ENCODE measurements at regions not wholly inside any gene's neighbourhood (a gene's known extent, or its start where the extent isn't known, plus 50 kb on each side); places are given as distances from the start of the nearest gene placed in this dataset.

DNA sequence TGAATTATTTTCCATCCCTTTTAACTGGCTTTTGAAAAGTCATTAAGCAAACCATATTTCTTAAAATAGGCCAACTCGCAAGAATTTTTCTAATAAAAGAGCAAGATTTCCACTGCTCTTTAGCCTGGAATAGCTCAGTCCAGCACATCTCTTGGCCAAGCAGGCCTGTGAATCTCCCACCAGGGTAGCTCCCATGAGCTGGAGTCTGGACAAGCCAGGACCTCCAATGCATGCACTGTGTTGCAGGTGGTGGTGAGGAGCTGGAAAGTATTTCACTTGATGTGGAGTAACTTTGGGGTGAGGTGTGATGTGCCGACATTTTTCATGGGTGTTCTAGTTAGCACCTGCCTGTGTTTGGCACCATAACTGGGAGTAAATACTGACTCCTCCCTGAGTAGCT, 117.3 kb upstream of the TBX20 start:
- no peak for TF ChIP-seq TAF1 (IDR thresholded peaks at IDR 0.05; ENCODE audit: borderline replicate concordance, insufficient read depth, low read length)
- TF ChIP-seq SIN3A (IDR thresholded peaks at IDR 0.05; ENCODE audit: borderline replicate concordance, insufficient read depth, low read length): no peak
- no peak for TF ChIP-seq FOXP2 (optimal IDR thresholded peaks at IDR 0.05; ENCODE audit: borderline replicate concordance, extremely low read depth, extremely low read length, insufficient read depth)
- TF ChIP-seq, protein P1, sequence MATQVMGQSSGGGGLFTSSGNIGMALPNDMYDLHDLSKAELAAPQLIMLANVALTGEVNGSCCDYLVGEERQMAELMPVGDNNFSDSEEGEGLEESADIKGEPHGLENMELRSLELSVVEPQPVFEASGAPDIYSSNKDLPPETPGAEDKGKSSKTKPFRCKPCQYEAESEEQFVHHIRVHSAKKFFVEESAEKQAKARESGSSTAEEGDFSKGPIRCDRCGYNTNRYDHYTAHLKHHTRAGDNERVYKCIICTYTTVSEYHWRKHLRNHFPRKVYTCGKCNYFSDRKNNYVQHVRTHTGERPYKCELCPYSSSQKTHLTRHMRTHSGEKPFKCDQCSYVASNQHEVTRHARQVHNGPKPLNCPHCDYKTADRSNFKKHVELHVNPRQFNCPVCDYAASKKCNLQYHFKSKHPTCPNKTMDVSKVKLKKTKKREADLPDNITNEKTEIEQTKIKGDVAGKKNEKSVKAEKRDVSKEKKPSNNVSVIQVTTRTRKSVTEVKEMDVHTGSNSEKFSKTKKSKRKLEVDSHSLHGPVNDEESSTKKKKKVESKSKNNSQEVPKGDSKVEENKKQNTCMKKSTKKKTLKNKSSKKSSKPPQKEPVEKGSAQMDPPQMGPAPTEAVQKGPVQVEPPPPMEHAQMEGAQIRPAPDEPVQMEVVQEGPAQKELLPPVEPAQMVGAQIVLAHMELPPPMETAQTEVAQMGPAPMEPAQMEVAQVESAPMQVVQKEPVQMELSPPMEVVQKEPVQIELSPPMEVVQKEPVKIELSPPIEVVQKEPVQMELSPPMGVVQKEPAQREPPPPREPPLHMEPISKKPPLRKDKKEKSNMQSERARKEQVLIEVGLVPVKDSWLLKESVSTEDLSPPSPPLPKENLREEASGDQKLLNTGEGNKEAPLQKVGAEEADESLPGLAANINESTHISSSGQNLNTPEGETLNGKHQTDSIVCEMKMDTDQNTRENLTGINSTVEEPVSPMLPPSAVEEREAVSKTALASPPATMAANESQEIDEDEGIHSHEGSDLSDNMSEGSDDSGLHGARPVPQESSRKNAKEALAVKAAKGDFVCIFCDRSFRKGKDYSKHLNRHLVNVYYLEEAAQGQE (IDR thresholded peaks at IDR 0.05; ENCODE audit: insufficient read depth in 1 of 2, low read depth in 2 of 2, low read length in 2 of 2): no peak
- TF ChIP-seq POLR2AphosphoS5 (IDR thresholded peaks at IDR 0.05; ENCODE audit: low read depth, low read length): no peak

- TF ChIP-seq TAF1 (IDR thresholded peaks at IDR 0.05; ENCODE audit: borderline replicate concordance, insufficient read depth, low read length) (no peak), POLR2AphosphoS5 (IDR thresholded peaks at IDR 0.05; ENCODE audit: low read depth, low read length) (no peak), FOXP2 (optimal IDR thresholded peaks at IDR 0.05; ENCODE audit: borderline replicate concordance, extremely low read depth, extremely low read length, insufficient read depth) (no peak), SIN3A (IDR thresholded peaks at IDR 0.05; ENCODE audit: borderline replicate concordance, insufficient read depth, low read length) (no peak)
- TF ChIP-seq, protein P1 (IDR thresholded peaks at IDR 0.05; ENCODE audit: insufficient read depth in 1 of 2, low read depth in 2 of 2, low read length in 2 of 2): no peak
Observed at GRCh38 chr7:35370687-35371086, 116.8 kb upstream of the TBX20 start.

GRCh38 chr7:35366167-35367155, 112.6 kb upstream of the TBX20 start:
- TF ChIP-seq SIN3A (IDR thresholded peaks at IDR 0.05; ENCODE audit: borderline replicate concordance, insufficient read depth, low read length) (no peak), TAF1 (IDR thresholded peaks at IDR 0.05; ENCODE audit: borderline replicate concordance, insufficient read depth, low read length) (no peak), FOXP2 (optimal IDR thresholded peaks at IDR 0.05; ENCODE audit: borderline replicate concordance, extremely low read depth, extremely low read length, insufficient read depth) (no peak), POLR2AphosphoS5 (IDR thresholded peaks at IDR 0.05; ENCODE audit: low read depth, low read length) (no peak)
- TF ChIP-seq, protein P1 (IDR thresholded peaks at IDR 0.05; ENCODE audit: insufficient read depth in 1 of 2, low read depth in 2 of 2, low read length in 2 of 2): no peak

- TF ChIP-seq FOXP2 (optimal IDR thresholded peaks at IDR 0.05; ENCODE audit: borderline replicate concordance, extremely low read depth, extremely low read length, insufficient read depth) (no peak), TAF1 (IDR thresholded peaks at IDR 0.05; ENCODE audit: borderline replicate concordance, insufficient read depth, low read length) (no peak), SIN3A (IDR thresholded peaks at IDR 0.05; ENCODE audit: borderline replicate concordance, insufficient read depth, low read length) (no peak), POLR2AphosphoS5 (IDR thresholded peaks at IDR 0.05; ENCODE audit: low read depth, low read length) (no peak)
- TF ChIP-seq, protein P1 (IDR thresholded peaks at IDR 0.05; ENCODE audit: insufficient read depth in 1 of 2, low read depth in 2 of 2, low read length in 2 of 2): no peak
Observed at GRCh38 chr7:35365523-35365922, 111.6 kb upstream of the TBX20 start.
